Esophagus squamous epithelium (tissue), 4 donors: ENCODE measurements at regions not wholly inside any gene's neighbourhood (a gene's known extent, or its start where the extent isn't known, plus 50 kb on each side); places are given as distances from the start of the nearest gene placed in this dataset.

Experiments
- CTCF ChIP-seq, 6 experiments: fragments of 450-650 bp in 4 of 6; fragments of 200-600 bp in 2 of 6; sonication (generic) in 2 of 6; IDR thresholded peaks; one replicate each; pipeline ENCODE4 v1.5.1; 2016 to 2019; ENCODE audit warnings: antibody characterized with exemption in 6 of 6, mild to moderate bottlenecking in 4 of 6, moderate library complexity in 4 of 6
- POLR2A ChIP-seq, 4 donors: fragments of 450-650 bp; IDR thresholded peaks; one replicate each; pipeline ENCODE4 v1.6.1; 2017; ENCODE audit warnings: antibody characterized with exemption in 4 of 4, mild to moderate bottlenecking in 4 of 4, moderate library complexity in 3 of 4

GRCh38 chr2:147076634-147077033, 768.2 kb upstream of the ACVR2A start:
- TF ChIP-seq CTCF (IDR thresholded peaks at IDR 0.05), result no peak
- no peak for TF ChIP-seq POLR2A (IDR thresholded peaks at IDR 0.05)
